ENCODE measurements at regions not wholly inside any gene's neighbourhood (a gene's known extent, or its start where the extent isn't known, plus 50 kb on each side); places are given as distances from the start of the nearest gene placed in this dataset.

- no peak for DNase-seq (ENCODE audit: low read depth in 1 of 2, low spot score in 2 of 2)
- Histone ChIP-seq H3K14ac (ENCODE audit: insufficient read length) (no peak overlapping the region), H2AK5ac (ENCODE audit: low read depth, low read length) (no peak overlapping the region), H2BK20ac (ENCODE audit: low read length) (no peak overlapping the region), H4K8ac (ENCODE audit: extremely low read depth, insufficient read depth, low read length) (no peak overlapping the region), H3K18ac (ENCODE audit: extremely low read depth, low read length) (no peak overlapping the region), H3K23ac (ENCODE audit: insufficient read length) (no peak overlapping the region), H3K56ac (replicated peaks; ENCODE audit: insufficient read length, low read depth, low read length) (no peak overlapping the region), H3K23me2 (ENCODE audit: low read depth, low read length) (no peaks in the 10 kb centered on the region), H3K27me3 (replicated peaks in 1 of 4; ENCODE audit: control insufficient read depth in 3 of 4, extremely low read depth in 1 of 4, insufficient read depth in 3 of 4, low read length in 3 of 4) (no peaks in the 10 kb centered on the region), H2BK12ac (ENCODE audit: low read depth, low read length) (no peak overlapping the region), H3K9ac (replicated peaks in 1 of 4; ENCODE audit: extremely low read depth in 1 of 4, low read depth in 3 of 4, low read length in 3 of 4) (no peak overlapping the region), H2AFZ (ENCODE audit: low read length) (no peak overlapping the region), H4K5ac (ENCODE audit: insufficient read length, low read depth, low read length) (no peak overlapping the region), H3K4me3 (ENCODE audit: extremely low read depth in 1 of 4, insufficient read depth in 2 of 4, low read depth in 3 of 4, low read length in 4 of 4) (no peak overlapping the region), H3K27ac (ENCODE audit: low read depth, low read length) (no peak overlapping the region), H3K4me1 (replicated peaks in 1 of 4; ENCODE audit: control insufficient read depth in 3 of 4, insufficient read depth in 4 of 4, low read length in 3 of 4) (no peaks in the 10 kb centered on the region), H4K91ac (replicated peaks; ENCODE audit: insufficient read length, low read length) (no peak overlapping the region), H3K4ac (replicated peaks; ENCODE audit: insufficient read length, low read depth, low read length) (no peak overlapping the region), H3K9me3 (ENCODE audit: insufficient read depth in 2 of 2, low read depth in 1 of 2, low read length in 1 of 2) (no peaks in the 10 kb centered on the region), H3K4me2 (ENCODE audit: insufficient read depth in 1 of 2, low read depth in 2 of 2, low read length in 2 of 2) (no peak overlapping the region), H3K36me3 (ENCODE audit: control insufficient read depth in 2 of 4, insufficient read depth in 4 of 4, low read length in 3 of 4) (peaks cover 0 to 3% (median 1%) of the 10 kb centered on the region in 4 experiments; a peak in 1 of 8 replicates), H2BK5ac (ENCODE audit: low read depth, low read length) (no peak overlapping the region), H3K79me1 (ENCODE audit: low read depth, low read length) (no peaks in the 10 kb centered on the region), H2BK120ac (replicated peaks; ENCODE audit: low read depth, low read length) (no peak overlapping the region), H4K20me1 (replicated peaks in 1 of 2; ENCODE audit: control insufficient read depth in 1 of 2, insufficient read depth in 2 of 2, low read length in 2 of 2) (no peaks in the 10 kb centered on the region), H3K79me2 (ENCODE audit: control insufficient read depth in 1 of 2, insufficient read depth in 2 of 2, low read length in 2 of 2) (no peaks in the 10 kb centered on the region), H2BK15ac (ENCODE audit: low read length) (no peak overlapping the region)
- TF ChIP-seq ASH2L (IDR thresholded peaks at IDR 0.05; ENCODE audit: low read length) (no peak), TAF7 (optimal IDR thresholded peaks at IDR 0.05; ENCODE audit: borderline replicate concordance, low read depth, low read length) (no peak), SP2 (IDR thresholded peaks at IDR 0.05; ENCODE audit: low read length) (no peak), POLR2A (IDR thresholded peaks at IDR 0.05; ENCODE audit: control extremely low read depth in 1 of 2, low read depth in 2 of 2, low read length in 2 of 2) (no peak), GABPA (IDR thresholded peaks at IDR 0.05; ENCODE audit: borderline replicate concordance, insufficient read depth, low read length) (no peak), NRF1 (IDR thresholded peaks at IDR 0.05; ENCODE audit: low read depth, low read length) (no peak), TEAD4 (IDR thresholded peaks at IDR 0.05; ENCODE audit: low read depth, low read length) (no peak), KDM4A (IDR thresholded peaks at IDR 0.05; ENCODE audit: low read depth, low read length, severe bottlenecking) (no peak), RXRA (IDR thresholded peaks at IDR 0.05; ENCODE audit: insufficient read depth, low read depth, low read length) (no peak)
- TF ChIP-seq, protein P1, sequence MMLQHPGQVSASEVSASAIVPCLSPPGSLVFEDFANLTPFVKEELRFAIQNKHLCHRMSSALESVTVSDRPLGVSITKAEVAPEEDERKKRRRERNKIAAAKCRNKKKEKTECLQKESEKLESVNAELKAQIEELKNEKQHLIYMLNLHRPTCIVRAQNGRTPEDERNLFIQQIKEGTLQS (IDR thresholded peaks at IDR 0.05; ENCODE audit: insufficient read depth, low read depth, low read length): no peak
- FAIRE-seq: no peak
- WGBS, 2 experiments (ENCODE audit: extremely low coverage in 1 of 2, insufficient coverage in 1 of 2, insufficient read length in 1 of 2, insufficient replicate concordance in 2 of 2, low coverage in 1 of 2, low lambda C conversion rate in 2 of 2, missing lambda C conversion rate in 1 of 2): 90 to 100% methylated on average over 1 to 4 of the region's 4 CpGs
- CTCF ChIA-PET (ENCODE audit: partially characterized antibody): no interaction called here
- POLR2A ChIA-PET (ENCODE audit: partially characterized antibody): no interaction called here
Observed at GRCh38 chr6:126100386-126100785, 114.0 kb downstream of the TRMT11 start.

Data from H1 (cell line).